ENCODE measurements at regions not wholly inside any gene's neighbourhood (a gene's known extent, or its start where the extent isn't known, plus 50 kb on each side); places are given as distances from the start of the nearest gene placed in this dataset.

GRCh38 chr3:72060447-72061034 lies 275.6 kb upstream of the PROK2 start:
- Histone ChIP-seq H3K27ac (no peak overlapping the region), H3K27me3 (no peaks in the 10 kb centered on the region), H3K36me3 (replicated peaks; ENCODE audit: insufficient read depth, low read depth) (no peaks in the 10 kb centered on the region), H3K9me3 (ENCODE audit: low read depth) (no peaks in the 10 kb centered on the region), H3K9me2 (replicated peaks; ENCODE audit: insufficient read depth) (no peaks in the 10 kb centered on the region), H3K4me3 (no peak overlapping the region), H2AFZ (no peak overlapping the region), H3K4me2 (no peak overlapping the region), H4K20me1 (ENCODE audit: insufficient read depth, poor library complexity, severe bottlenecking) (no peaks in the 10 kb centered on the region), H3K79me2 (no peaks in the 10 kb centered on the region), H3K4me1 (ENCODE audit: insufficient read depth) (no peaks in the 10 kb centered on the region)
- no peak for DNase-seq (ENCODE audit: low spot score)
- 70% methylated on average over 4 of the region's 5 CpGs for WGBS (ENCODE audit: low lambda C conversion rate, missing lambda C conversion rate)
- TF ChIP-seq EZH2 (IDR thresholded peaks at IDR 0.05; ENCODE audit: borderline replicate concordance) (no peak), EZH2phosphoT487 (IDR thresholded peaks at IDR 0.05; ENCODE audit: low read depth, severe bottlenecking, unreplicated experiment) (no peak), CTCF (IDR thresholded peaks at IDR 0.05; ENCODE audit: poor library complexity) (no peak)

- Histone ChIP-seq H3K79me2 (no peaks in the 10 kb centered on the region), H2AFZ (no peak overlapping the region), H3K9me2 (replicated peaks; ENCODE audit: insufficient read depth) (no peaks in the 10 kb centered on the region), H3K36me3 (replicated peaks; ENCODE audit: insufficient read depth, low read depth) (no peaks in the 10 kb centered on the region), H3K27me3 (no peaks in the 10 kb centered on the region), H3K9me3 (ENCODE audit: low read depth) (no peaks in the 10 kb centered on the region), H3K27ac (no peak overlapping the region), H3K4me1 (ENCODE audit: insufficient read depth) (no peaks in the 10 kb centered on the region), H4K20me1 (ENCODE audit: insufficient read depth, poor library complexity, severe bottlenecking) (no peaks in the 10 kb centered on the region), H3K4me2 (no peak overlapping the region), H3K4me3 (no peak overlapping the region)
- TF ChIP-seq EZH2 (IDR thresholded peaks at IDR 0.05; ENCODE audit: borderline replicate concordance) = no peak
- TF ChIP-seq CTCF (IDR thresholded peaks at IDR 0.05; ENCODE audit: poor library complexity) = no peak
- no peak for TF ChIP-seq EZH2phosphoT487 (IDR thresholded peaks at IDR 0.05; ENCODE audit: low read depth, severe bottlenecking, unreplicated experiment)
- 91% methylated on average over 9 of the region's 9 CpGs for WGBS (ENCODE audit: low lambda C conversion rate, missing lambda C conversion rate)
- DNase-seq (ENCODE audit: low spot score) = no peak
Observed at GRCh38 chr3:72058493-72059081, 273.6 kb upstream of the PROK2 start.

GRCh38 chr3:72055436-72055835 lies 270.5 kb upstream of the PROK2 start:
- Histone ChIP-seq H3K9me2 (replicated peaks; ENCODE audit: insufficient read depth) (no peaks in the 10 kb centered on the region), H3K27ac (no peak overlapping the region), H3K4me1 (ENCODE audit: insufficient read depth) (no peaks in the 10 kb centered on the region), H3K9me3 (ENCODE audit: low read depth) (no peaks in the 10 kb centered on the region), H3K27me3 (no peaks in the 10 kb centered on the region), H3K4me3 (no peak overlapping the region), H4K20me1 (ENCODE audit: insufficient read depth, poor library complexity, severe bottlenecking) (no peaks in the 10 kb centered on the region), H3K4me2 (no peak overlapping the region), H3K36me3 (replicated peaks; ENCODE audit: insufficient read depth, low read depth) (no peaks in the 10 kb centered on the region), H3K79me2 (no peaks in the 10 kb centered on the region), H2AFZ (no peak overlapping the region)
- WGBS (ENCODE audit: low lambda C conversion rate, missing lambda C conversion rate) = 75% methylated on average over 1 of the region's 1 CpG
- TF ChIP-seq EZH2phosphoT487 (IDR thresholded peaks at IDR 0.05; ENCODE audit: low read depth, severe bottlenecking, unreplicated experiment) (no peak), CTCF (IDR thresholded peaks at IDR 0.05; ENCODE audit: poor library complexity) (no peak), EZH2 (IDR thresholded peaks at IDR 0.05; ENCODE audit: borderline replicate concordance) (no peak)
- DNase-seq (ENCODE audit: low spot score) = no peak

Measured in hepatocyte (in vitro differentiated cells).